ENCODE measurements at regions not wholly inside any gene's neighbourhood (a gene's known extent, or its start where the extent isn't known, plus 50 kb on each side); places are given as distances from the start of the nearest gene placed in this dataset.

DNA sequence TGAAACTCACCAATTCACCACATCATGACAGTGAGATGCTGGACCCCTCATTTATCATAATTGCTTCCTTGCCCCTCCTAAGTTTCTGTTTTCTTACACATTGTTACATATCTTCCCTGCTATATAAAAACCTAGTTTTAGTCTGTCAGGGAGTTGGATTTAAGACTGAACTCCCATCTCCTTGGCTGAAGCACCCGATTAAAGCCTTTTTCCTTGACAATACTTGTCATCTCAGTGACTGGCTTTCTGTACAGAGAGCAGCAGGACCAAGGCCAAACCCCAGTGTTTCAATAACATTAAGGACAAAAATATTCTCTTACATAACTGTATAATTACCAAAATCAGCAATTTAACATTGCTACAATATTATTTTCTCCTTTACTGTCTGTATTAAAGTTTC, 928.4 kb downstream of the TMTC2 start (continued):
- TF ChIP-seq NRF1 (IDR thresholded peaks at IDR 0.05; ENCODE audit: low read depth, low read length) (no peak), TEAD4 (IDR thresholded peaks at IDR 0.05; ENCODE audit: low read depth, low read length) (no peak), CTBP2 (IDR thresholded peaks at IDR 0.05; ENCODE audit: borderline replicate concordance, insufficient read depth, insufficient read length, low read length) (no peak)
- TF ChIP-seq, protein P1, sequence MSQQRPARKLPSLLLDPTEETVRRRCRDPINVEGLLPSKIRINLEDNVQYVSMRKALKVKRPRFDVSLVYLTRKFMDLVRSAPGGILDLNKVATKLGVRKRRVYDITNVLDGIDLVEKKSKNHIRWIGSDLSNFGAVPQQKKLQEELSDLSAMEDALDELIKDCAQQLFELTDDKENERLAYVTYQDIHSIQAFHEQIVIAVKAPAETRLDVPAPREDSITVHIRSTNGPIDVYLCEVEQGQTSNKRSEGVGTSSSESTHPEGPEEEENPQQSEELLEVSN (IDR thresholded peaks at IDR 0.05) = no peak

Measured in H1 (cell line).